Left kidney (tissue), 1 donor: ENCODE measurements at regions not wholly inside any gene's neighbourhood (a gene's known extent, or its start where the extent isn't known, plus 50 kb on each side); places are given as distances from the start of the nearest gene placed in this dataset.
"Not testable (repeated sequence)": the region's sequence is repeated elsewhere in the genome, so short reads cannot be mapped to it uniquely, and the experiment has no call there.

Experiments used
- DNase-seq: peaks from one replicate; pipeline ENCODE4 v3.0.0-alpha.2; 2013

DNA sequence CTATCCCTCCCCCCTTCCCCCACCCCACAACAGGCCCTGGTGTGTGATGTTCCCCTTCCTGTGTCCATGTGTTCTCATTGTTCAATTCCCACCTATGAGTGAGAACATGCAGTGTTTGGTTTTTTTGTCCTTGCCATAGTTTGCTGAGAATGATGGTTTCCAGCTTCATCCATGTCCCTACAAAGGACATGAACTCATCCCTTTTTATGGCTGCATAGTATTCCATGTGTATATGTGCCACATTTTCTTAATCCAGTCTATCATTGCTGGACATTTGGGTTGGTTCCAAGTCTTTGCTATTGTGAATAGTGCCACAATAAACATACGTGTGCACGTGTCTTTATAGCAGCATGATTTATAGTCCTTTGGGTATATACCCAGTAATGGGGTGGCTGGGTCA lies 52.3 kb upstream of the MAN1A2 start:
- not testable (repeated sequence) for DNase-seq

DNA sequence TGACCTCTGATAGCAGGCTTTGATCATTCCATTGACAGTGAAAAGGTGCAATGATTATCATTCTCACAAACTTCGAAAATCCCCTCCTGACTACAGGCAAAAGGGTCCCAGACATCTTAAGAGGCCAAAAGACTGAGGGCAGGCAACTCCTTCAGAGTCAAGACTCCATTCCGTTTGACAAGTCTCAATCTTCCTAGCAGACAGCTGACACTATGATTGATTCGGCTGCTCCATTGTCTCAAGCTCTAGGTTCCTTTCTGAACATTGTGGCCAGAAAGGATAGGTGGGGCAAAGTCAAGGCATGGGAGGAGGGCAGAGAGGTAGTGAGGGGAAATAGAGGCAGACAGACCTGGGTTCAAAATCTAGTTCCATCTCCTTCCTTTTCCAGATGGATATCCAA lies 53.7 kb upstream of the MAN1A2 start:
- no peak for DNase-seq

DNA sequence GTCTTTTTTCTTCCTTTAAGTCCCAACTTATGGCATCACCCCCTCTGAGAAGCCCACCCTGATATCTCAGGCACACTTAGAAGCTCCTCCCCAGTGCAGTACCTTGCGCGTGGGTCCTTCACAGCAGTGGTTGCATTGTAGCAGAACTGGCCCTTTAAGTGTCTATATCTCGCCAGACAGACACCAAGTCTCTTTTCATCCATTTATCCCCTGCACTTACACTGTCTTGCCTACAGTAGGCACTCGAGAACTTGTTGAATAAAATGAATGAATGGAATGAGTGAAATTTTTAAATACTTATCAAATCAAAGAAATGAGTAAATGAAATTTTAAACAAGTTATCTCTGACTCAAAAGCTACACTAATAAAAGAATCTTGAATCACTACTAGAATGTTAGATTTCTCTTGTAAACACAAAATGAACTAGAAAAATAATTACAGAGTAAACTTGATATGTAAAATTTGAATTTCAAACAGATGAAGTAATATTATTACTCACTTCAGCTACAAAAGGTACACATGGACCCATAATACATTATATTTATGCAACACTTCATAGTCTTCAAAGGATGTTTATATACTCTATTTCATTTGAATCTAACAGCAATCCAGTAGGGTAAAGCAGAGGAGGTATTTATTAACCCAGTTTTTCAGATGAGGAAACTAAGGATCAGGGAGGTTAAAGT lies 54.7 kb upstream of the MAN1A2 start:
- DNase-seq = no peak

DNA sequence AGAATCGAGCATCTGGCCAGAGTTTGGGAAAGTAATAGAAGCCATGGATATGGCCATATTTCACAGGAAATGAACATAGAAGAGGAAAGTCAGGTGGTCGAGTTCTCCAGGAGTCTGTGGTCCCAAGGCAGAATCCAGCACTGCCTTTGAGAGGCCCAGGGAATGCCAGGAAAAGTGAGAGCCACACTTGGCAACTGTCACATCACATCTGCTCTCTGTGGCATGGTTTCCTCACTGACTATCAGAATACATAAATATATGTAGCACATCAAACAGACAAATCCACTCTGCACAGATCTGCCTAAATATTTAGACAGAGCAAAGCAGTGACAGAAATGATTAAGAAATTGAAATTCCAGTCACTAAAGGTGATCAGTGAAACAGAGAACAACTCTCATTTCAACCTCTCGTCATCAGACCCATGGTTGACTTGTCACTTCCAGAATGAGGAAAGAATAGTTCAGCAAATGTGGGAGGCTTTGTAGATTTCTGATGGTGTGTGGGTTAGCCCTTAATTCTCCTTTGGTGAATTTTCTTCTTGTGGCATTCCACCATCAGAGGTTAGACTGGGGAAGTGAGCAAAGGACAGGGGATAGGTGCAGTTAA lies 58.8 kb upstream of the MAN1A2 start:
- no peak for DNase-seq

DNA sequence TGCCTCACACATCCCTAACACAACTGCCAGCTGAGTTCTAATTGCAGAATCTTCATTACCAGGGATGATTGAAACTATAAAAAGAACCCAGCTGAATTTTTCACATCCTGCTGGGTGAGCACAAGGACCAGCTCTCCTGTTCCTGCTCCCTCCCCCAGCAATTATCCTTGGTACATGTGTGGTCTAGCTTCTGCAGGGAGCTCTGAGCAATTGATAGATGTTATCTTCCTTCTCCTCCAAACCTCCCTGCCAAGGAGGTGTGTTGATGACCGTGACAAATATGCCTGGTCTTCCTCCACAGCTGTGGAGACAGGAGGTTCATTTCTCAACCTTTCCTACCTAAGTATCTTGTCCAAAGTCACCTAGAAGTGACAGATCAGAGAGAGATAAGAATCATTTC lies 65.3 kb upstream of the MAN1A2 start:
- no peak for DNase-seq

DNA sequence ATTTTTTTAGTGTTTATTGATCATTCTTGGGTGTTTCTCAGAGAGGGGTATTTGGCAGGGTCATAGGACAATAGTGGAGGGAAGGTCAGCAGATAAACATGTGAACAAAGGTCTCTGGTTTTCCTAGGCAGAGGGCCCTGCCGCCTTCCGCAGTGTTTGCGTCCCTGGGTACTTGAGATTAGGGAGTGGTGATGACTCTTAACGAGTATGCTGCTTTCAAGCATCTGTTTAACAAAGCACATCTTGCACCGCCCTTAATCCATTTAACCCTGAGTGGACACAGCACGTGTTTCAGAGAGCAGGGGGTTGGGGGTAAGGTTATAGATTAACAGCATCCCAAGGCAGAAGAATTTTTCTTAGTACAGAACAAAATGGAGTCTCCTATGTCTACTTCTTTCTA lies 67.1 kb upstream of the MAN1A2 start:
- DNase-seq = not testable (repeated sequence)

DNA sequence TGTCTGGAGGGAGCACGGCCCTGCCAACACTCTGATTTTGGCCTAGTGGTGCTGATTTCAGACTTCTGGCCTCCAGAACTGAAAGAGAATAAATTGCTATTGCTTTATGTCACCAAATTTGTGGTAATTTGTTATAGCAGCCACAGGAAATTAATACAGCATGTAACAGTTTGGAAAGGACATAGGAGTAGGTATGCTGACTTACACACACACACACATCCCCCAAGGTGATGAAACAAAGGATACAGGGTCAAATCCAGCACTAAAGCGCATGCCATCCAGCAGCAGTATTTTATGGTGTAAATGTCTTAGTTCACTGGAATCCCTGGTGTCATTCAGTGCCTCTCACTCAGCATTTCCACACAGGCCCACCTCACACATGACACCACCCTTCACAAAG lies 72.2 kb upstream of the MAN1A2 start:
- no peak for DNase-seq

DNA sequence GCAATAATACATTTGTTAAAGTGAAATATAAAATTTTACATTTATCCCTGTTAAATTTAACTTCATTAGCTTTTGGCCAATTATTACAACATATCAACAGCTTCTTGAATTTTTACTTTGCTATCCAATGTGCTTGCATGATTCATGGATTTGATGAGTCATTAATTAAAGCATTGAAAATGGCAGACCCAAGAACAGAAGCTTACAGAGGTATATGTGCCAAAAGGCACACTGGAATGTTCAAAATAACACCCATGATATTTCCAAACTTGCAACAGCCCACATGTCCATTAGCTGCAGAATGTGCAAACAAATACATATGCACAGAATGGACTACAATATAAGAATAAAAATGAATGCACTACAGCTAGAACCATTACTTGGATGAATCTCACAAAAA lies 76.4 kb upstream of the MAN1A2 start:
- DNase-seq = no peak

DNA sequence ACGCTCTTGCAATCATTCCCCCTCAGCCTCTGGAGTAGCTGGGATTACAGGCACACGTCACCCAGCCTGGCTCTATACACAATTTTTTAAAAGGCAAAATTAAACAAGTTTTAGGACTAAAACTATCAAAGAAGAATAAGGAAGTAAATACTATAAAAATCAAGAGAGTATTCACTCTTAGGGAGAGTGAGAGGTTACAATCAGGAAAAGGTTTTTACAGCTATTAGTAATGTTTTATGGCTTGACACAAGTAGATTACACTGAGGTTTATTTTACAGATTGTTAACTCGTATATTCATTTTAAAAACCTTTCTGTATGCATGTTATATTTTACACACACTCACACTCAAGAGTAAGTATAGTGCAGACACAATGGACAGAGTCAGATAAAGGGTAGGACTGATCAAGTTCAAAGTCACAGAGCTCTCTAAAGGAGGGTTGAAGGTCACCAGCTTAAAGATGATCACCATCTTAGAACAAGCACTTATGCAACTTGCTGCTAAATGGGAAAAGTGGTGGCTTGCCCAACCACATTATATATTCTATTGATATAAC lies 77.9 kb upstream of the MAN1A2 start:
- no peak for DNase-seq

DNA sequence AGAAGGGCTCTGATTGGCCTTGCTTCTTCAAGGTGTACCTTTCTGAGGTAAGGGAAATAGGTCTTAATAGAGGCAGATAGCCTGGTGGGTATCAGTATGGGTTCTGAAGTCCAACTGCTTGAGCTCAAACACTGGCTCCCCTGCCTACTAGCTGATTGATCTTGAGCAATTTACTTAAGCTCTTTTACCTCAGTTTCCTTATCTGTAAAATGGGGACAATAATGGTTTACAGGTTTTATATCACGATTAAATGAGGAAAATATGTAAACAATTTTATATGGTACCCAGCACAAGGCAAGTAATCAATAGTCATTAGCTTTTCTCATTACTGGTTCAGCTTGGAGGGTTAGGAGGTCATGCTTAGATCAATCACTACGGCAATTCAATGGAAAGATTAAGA lies 75.8 kb upstream of the VTCN1 start:
- DNase-seq = no peak

DNA sequence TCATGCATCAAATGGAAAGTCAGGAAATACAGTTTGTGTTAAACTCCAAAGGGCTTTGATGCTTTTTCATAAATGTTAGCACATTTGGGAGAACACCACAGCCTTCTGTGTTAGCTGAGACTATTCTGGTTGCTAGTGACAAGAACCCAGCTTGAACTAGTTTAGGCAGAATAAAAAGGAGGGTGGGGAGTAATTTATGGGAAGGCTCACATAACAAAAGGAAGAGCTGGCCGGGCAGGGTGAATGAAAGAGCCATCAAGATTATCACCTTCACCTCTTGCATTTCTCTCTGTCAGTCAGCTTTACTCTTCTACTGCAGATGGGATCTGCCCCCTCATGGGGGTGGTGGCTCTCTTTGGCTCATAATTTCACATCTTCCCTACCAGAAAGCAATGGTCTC lies 75.4 kb upstream of the VTCN1 start:
- peak; percentile 19 for DNase-seq

DNA sequence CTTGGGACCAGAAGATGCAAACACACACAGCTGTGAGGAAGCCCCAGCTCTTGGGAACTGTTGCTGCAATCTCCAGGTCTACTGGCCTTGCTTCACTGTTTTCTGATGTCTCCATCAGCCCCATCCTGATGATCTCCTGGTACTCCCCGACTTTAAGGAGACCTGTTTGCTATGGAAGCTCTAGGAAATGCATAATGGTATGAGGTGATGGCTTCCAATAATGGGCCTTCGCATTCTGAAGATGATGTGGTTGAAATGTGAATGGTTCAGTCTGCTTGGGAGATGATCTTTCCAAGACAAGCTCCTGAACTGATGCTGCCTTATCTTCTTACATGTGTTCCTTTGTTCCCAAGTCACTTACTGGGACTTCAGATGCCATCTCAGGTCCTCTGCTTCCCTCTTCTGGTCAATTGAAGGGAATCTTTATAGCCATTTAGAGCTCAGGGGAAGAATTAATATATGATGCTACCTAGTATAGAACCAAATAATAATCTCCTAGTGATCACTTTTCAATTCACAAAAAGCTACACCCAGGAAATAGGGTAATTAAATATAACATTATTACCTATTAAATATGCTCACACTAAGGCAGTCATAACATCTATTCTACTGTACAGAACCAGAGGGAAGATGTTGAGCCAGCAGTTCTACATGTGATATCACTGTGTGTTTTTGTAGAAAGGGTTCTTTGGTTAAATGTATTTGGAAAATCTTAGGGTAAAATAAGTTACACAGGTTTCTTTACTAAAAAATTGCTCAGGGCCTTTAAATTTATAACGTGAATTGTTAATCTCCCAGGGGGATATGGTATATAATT lies 73.9 kb upstream of the VTCN1 start:
- DNase-seq = peak; percentile 71

DNA sequence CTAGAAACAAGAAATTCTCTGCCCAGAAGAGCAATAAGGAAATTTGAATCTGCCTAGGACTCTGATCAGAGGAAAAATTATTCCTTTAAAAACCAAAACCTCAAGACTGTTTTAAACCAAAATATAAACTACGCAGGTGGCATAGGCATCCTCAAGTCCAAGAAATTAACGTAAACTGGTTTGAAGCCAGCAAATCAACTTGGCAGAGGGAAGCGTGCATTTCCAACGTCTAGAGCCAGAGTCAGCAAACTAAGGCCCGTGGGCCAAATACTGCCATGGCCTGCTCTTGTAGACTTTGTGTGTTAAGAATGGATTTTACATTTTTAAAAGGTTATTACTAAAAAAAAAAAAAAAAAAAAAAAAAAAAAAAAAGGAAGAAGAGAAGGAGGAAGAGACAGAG lies 67.8 kb upstream of the VTCN1 start:
- DNase-seq = no peak

DNA sequence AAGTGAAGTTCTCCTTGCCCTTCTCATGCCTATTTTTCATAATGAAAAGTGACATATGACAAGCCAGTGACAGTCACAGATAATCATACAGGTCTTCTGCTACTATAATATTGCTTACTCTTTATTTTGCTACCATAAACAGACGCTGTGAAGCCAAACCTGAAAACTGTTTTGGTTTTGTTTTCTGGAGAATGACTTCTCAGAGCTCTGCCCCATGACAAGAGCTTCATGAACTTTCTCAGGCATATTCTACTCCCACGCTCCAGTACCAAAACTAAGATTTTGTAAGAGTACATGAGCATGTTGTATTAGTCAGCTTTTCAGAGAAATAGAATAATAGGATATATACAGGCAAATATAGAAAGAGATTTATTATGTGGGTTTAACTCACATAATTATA lies 64.3 kb upstream of the VTCN1 start:
- no peak for DNase-seq

DNA sequence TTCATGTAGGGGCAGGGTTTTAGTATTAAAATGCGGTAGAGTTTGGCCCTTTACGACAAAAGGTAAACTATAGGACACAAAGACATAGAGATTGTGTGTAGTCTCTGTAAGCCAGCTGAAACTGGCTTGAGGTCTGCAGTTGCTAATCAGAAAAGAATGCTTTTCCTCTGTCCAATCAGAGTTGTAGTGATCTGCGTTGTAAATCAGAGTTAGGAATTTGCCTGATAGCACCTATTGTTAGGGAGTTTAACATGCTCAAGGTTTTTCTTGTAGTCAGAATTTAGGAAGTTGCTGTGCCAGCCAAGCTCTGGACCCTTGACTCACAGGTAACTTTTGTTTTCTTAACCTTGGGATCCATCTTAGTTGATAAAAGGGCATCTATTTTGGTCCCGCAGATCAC lies 61.2 kb upstream of the VTCN1 start:
- no peak for DNase-seq

DNA sequence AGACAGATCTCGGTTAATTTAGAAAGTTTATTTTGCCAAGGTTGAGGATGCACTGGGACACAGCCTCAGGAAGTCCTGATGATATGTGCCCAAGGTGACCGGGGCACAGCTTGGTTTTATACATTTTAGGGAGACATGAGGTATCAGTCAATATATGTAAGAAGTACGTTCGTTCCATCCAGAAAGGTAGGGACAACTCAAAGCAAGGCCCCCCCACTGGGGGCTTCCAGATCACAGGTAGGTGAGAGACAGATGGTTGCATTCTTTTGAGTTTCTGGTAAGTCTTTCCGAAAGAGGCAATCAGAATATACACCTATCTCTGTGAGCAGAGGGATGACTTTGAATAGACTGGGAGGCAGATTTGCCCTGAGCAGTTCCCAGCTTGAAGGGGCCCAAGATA lies 60.4 kb upstream of the VTCN1 start:
- DNase-seq = no peak

DNA sequence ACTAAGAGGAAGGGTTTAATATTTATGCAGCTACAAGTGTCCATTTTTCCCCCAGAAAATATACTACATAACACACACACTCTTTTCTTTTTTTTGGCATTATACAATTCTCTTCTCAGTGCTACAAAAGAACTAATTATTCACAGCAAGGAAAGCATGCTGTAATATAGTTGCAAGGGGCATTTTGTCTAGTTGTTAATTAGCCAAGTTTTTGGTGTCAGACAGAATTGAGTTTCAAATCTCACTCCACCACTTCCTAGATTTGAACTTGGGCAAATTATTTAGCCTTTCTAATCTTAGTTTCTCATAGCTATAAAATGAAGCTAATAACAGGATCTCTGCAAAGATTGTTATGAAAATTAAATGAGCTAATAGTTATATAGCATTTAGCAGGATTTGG lies 60.0 kb upstream of the VTCN1 start:
- DNase-seq = no peak

DNA sequence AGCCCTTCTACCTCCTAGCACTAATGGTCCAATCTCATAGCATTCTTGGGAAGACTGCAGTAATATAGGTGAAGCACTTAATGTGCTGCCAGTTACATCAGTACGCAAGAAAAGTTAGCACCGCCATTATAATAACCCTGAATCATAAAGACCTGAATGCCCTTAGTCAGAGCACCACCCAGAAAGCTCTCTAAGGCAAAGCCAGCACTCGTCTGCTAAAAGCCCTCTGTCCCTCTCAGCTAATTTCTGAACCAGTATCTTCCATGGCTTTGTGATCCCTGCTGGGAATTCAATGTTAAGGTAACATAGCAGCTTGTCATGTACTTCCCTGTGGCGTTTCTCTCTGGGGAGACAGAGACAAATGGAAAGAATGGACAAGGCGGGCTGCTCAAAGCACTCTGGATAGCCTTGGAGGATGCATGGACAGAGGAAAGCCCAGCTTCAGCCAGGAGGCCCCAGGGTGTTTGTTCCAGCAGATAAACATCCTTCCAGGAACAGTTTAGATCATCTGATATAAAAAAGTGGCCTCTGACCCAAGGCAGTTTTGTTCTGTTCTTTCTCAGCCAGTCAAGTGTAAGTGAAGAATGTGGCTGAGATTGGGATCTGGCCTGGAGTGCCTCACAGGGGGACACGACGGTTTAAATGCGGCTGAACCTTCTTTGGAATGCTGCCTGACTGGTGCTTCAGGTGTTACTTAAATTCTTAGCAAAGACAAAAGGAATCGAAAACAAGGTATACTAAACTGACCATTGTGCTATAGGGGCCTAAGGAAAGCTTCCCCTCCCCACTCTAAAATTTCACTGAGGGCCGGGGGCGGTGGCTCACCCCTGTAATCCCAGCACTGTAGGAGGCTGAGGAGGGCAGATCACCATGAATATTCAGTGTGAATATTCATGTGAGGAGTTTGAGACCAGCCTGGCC lies 58.1 kb upstream of the VTCN1 start:
- peak; percentile 24 for DNase-seq

DNA sequence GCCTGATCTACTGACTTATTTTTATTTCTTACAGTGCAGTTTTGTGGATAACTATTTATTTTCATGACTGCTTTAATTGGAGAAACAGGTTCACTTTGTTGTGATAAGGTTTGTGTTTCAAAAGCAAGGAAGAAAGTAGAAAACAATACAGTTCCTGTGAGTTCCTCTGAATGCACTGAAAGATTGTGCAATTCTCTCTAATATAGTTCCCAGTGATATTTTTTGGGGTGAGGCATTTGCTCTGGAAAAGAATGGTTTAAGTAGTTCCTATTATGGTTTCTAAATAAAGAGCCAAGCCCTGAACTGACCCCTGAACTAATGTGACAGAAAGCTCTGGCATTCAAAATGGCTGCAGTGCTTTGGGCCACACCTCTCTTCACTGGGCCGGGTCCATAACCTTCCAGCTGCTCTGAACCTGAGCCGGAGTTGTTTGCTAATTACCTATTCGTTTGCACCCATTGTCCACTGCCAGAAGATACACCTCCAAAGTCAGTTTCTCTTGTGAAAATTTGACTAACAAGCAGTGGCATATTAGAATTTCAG lies 56.6 kb upstream of the VTCN1 start:
- no peak for DNase-seq

DNA sequence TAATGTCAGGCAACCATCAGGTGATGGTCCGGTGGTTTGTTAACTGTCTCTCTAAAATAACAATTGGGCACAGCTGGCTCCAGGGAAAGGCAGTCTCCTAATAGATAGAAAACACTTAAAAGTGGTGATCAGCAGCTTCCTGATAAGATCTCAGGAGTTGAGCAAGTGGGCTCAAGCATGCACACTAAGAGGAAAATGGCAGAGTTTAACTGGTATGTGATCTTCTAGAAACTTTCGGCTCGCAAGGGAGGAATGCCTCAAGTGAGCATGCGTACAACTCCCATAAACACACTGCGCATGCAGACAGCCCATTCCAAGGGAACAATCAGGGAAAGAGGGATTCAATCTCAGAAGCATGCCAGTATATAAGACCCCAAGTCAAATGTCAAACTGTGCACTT lies 52.2 kb upstream of the VTCN1 start:
- no peak for DNase-seq

DNA sequence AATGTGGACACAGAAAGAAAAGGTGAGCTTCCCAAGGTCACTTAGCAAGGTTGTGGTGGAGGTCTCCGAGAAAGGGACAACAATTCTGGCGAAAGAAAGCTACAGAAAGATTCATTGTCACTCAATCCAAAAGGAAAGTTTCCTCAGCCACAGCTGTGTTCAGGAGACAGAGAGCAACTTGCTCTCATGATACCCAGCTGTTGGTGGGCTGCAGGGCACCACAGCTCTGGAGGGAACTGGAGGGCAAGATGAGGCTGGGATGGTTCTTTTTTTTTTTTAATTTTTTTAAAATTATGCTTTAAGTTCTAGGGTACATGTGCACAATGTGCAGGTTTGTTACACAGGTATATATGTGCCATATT lies 50.7 kb upstream of the VTCN1 start:
- DNase-seq = no peak
